DND-41 (cell line): ENCODE measurements at regions not wholly inside any gene's neighbourhood (a gene's known extent, or its start where the extent isn't known, plus 50 kb on each side); places are given as distances from the start of the nearest gene placed in this dataset.

Experiments used
- EZH2 ChIP-seq: IDR thresholded peaks from 3 replicates; pipeline ENCODE4 v1.6.1; 2012; ENCODE audit warnings: borderline replicate concordance, low read depth, mild to moderate bottlenecking, moderate library complexity, low read length, inconsistent platforms; ENCODE audit not compliant: severe bottlenecking
- TF ChIP-seq, protein P1 (sequence below): IDR thresholded peaks from 2 replicates; pipeline ENCODE4 v1.5.1; 2012; ENCODE audit warnings: borderline replicate concordance, low read length, moderate library complexity, mild to moderate bottlenecking; ENCODE audit not compliant: poor library complexity, severe bottlenecking; ENCODE audit errors: extremely low read depth

DNA sequence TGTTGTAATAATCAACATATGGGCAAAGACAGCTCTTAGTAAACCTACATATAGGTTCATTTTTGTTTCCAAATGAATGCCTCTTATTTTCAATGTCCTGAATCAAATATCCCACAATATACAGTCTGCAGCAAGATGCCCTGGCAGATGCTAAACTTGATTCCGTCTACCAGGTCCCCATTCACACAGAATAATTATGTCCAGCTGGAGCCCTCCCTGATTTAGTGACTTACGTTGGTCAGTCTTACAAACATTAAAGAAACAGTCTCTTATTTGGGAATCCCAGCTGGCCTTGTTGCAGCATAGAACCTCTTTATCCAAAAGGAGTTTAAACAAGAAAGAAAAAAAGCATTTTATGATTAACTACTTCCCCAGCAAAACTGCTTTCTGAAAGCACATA is 82.7 kb upstream of the BMP4 start:
- no peak for TF ChIP-seq EZH2
- TF ChIP-seq, protein P1, sequence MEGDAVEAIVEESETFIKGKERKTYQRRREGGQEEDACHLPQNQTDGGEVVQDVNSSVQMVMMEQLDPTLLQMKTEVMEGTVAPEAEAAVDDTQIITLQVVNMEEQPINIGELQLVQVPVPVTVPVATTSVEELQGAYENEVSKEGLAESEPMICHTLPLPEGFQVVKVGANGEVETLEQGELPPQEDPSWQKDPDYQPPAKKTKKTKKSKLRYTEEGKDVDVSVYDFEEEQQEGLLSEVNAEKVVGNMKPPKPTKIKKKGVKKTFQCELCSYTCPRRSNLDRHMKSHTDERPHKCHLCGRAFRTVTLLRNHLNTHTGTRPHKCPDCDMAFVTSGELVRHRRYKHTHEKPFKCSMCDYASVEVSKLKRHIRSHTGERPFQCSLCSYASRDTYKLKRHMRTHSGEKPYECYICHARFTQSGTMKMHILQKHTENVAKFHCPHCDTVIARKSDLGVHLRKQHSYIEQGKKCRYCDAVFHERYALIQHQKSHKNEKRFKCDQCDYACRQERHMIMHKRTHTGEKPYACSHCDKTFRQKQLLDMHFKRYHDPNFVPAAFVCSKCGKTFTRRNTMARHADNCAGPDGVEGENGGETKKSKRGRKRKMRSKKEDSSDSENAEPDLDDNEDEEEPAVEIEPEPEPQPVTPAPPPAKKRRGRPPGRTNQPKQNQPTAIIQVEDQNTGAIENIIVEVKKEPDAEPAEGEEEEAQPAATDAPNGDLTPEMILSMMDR = no peak
